ENCODE measurements at regions not wholly inside any gene's neighbourhood (a gene's known extent, or its start where the extent isn't known, plus 50 kb on each side); places are given as distances from the start of the nearest gene placed in this dataset.

- TF ChIP-seq, protein P1, sequence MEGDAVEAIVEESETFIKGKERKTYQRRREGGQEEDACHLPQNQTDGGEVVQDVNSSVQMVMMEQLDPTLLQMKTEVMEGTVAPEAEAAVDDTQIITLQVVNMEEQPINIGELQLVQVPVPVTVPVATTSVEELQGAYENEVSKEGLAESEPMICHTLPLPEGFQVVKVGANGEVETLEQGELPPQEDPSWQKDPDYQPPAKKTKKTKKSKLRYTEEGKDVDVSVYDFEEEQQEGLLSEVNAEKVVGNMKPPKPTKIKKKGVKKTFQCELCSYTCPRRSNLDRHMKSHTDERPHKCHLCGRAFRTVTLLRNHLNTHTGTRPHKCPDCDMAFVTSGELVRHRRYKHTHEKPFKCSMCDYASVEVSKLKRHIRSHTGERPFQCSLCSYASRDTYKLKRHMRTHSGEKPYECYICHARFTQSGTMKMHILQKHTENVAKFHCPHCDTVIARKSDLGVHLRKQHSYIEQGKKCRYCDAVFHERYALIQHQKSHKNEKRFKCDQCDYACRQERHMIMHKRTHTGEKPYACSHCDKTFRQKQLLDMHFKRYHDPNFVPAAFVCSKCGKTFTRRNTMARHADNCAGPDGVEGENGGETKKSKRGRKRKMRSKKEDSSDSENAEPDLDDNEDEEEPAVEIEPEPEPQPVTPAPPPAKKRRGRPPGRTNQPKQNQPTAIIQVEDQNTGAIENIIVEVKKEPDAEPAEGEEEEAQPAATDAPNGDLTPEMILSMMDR (IDR thresholded peaks at IDR 0.05), result no peak
- TF ChIP-seq POLR2A (IDR thresholded peaks at IDR 0.05) (no peak), POLR2AphosphoS5 (IDR thresholded peaks at IDR 0.05) (no peak)
These were observed 969.6 kb downstream of the STIM2 start for GRCh38 chr4:27830251-27830650.
